SK-N-SH (cell line): ENCODE measurements at regions not wholly inside any gene's neighbourhood (a gene's known extent, or its start where the extent isn't known, plus 50 kb on each side); places are given as distances from the start of the nearest gene placed in this dataset.

Experiments
- CTCF ChIA-PET: fragments of 300-600, 350-600 bp; formaldehyde crosslinking; extraction: SDS; loops from one replicate; lab custom pipeline; 2021; lab: Yijun Ruan, JAX
- POLR2A ChIA-PET: fragments of 350-600 bp; sonication (Branson Sonifier 250); formaldehyde crosslinking; extraction: SDS; loops from one replicate; lab custom pipeline; 2020; ENCODE audit warnings: antibody characterized with exemption, inconsistent platforms; lab: Yijun Ruan, JAX
- DNase-seq: peaks from one replicate; pipeline ENCODE4 v3.0.0; 2012
- H2AFZ ChIP-seq: fragments of 200-600 bp; sonication (generic); 2 replicates; pipeline ENCODE4 v1.8.1; 2016; ENCODE audit warnings: antibody characterized with exemption, mild to moderate bottlenecking, low read depth
- H3F3A ChIP-seq: fragments of 200-600 bp; sonication (generic); replicated peaks from 2 replicates; pipeline ENCODE3; 2016; ENCODE audit warnings: antibody characterized with exemption, mild to moderate bottlenecking; ENCODE audit not compliant: insufficient read depth
- H3K27ac ChIP-seq, 2 experiments: fragments of 200-500 bp in 1 of 2; fragments of 200-600 bp in 1 of 2; sonication (Bioruptor generic) in 1 of 2; sonication (generic), shearing (Covaris generic) in 1 of 2; 2 replicates each; pipeline versions ENCODE4 v1.5.1 to v1.6.1; 2014 to 2016; ENCODE audit warnings: low read depth in 2 of 2, inconsistent platforms in 1 of 2, low read length in 1 of 2, mild to moderate bottlenecking in 1 of 2, mixed read lengths in 1 of 2
- H3K27me3 ChIP-seq: fragments of 200-600 bp; sonication (generic), shearing (Covaris generic); 2 replicates; pipeline ENCODE4 v1.6.1; 2016; ENCODE audit warnings: mixed run types; ENCODE audit not compliant: insufficient read depth
- H3K36me3 ChIP-seq, 2 experiments: fragments of 200-500 bp in 1 of 2; fragments of 200-600 bp in 1 of 2; sonication (Bioruptor generic) in 1 of 2; sonication (generic) in 1 of 2; replicated peaks in 1 of 2; 2 replicates each; pipeline versions ENCODE3 to v1.5.1; 2014 to 2016; ENCODE audit warnings: low read length in 1 of 2, mild to moderate bottlenecking in 1 of 2; ENCODE audit not compliant: insufficient read depth in 2 of 2, control insufficient read depth in 1 of 2
- H3K4me1 ChIP-seq, 2 experiments: fragments of 200-500 bp in 1 of 2; fragments of 200-600 bp in 1 of 2; sonication (Bioruptor generic) in 1 of 2; sonication (generic), shearing (Covaris generic) in 1 of 2; 2 replicates each; pipeline versions ENCODE4 v1.5.1 to v1.6.1; 2014 to 2016; ENCODE audit warnings: low read depth in 1 of 2, low read length in 1 of 2, mixed run types in 1 of 2; ENCODE audit not compliant: insufficient read depth in 2 of 2, control insufficient read depth in 1 of 2
- H3K4me2 ChIP-seq: fragments of 200-600 bp; sonication (generic), shearing (Covaris generic); 2 replicates; pipeline ENCODE4 v1.6.1; 2017; ENCODE audit warnings: mixed run types
- H3K4me3 ChIP-seq, 2 experiments: fragments of 200-500 bp in 1 of 2; fragments of 200-600 bp in 1 of 2; sonication (Bioruptor generic) in 1 of 2; sonication (generic), shearing (Covaris generic) in 1 of 2; 2 replicates each; pipeline versions ENCODE4 v1.5.1 to v1.8.1; 2014 to 2016; ENCODE audit warnings: low read depth in 2 of 2, inconsistent platforms in 1 of 2, low read length in 1 of 2, mild to moderate bottlenecking in 1 of 2, mixed read lengths in 1 of 2, moderate library complexity in 1 of 2
- H3K79me2 ChIP-seq: fragments of 200-600 bp; sonication (generic); 2 replicates; pipeline ENCODE4 v1.8.1; 2017; ENCODE audit warnings: mild to moderate bottlenecking; ENCODE audit not compliant: insufficient read depth
- H3K9ac ChIP-seq: fragments of 200-600 bp; sonication (generic); 2 replicates; pipeline ENCODE4 v1.6.1; 2017; ENCODE audit warnings: mixed run types
- H3K9me2 ChIP-seq: fragments of 200-600 bp; sonication (generic); 2 replicates; pipeline ENCODE4 v1.6.1; 2017; ENCODE audit warnings: mixed run types
- H3K9me3 ChIP-seq: fragments of 200-600 bp; sonication (generic); 2 replicates; pipeline ENCODE4 v1.6.1; 2017; ENCODE audit warnings: mixed run types, mild to moderate bottlenecking, moderate library complexity
- H4K20me1 ChIP-seq: fragments of 200-600 bp; sonication (generic); 2 replicates; pipeline ENCODE4 v1.6.1; 2017; ENCODE audit warnings: mild to moderate bottlenecking, mixed run types; ENCODE audit not compliant: insufficient read depth
- ELF1 ChIP-seq: IDR thresholded peaks from 2 replicates; pipeline ENCODE4 v1.4.0; 2012
- EP300 ChIP-seq, 2 experiments: IDR thresholded peaks; 2 replicates each; pipeline versions ENCODE4 v1.4.0 to v1.6.1; 2012; ENCODE audit warnings: borderline replicate concordance in 1 of 2, low read depth in 1 of 2, low read length in 1 of 2
- EZH2phosphoT487 ChIP-seq: fragments of 200-600 bp; sonication (generic); IDR thresholded peaks from 2 replicates; pipeline ENCODE4 v1.6.1; 2017; ENCODE audit warnings: low read depth, mixed run types, mild to moderate bottlenecking, antibody characterized with exemption, moderate library complexity, borderline replicate concordance
- FOXM1 ChIP-seq: IDR thresholded peaks from 2 replicates; pipeline ENCODE4 v1.4.0; 2012; ENCODE audit warnings: low read depth, mild to moderate bottlenecking
- GATA2 ChIP-seq: sonication (generic); formaldehyde crosslinking; IDR thresholded peaks from 2 replicates; pipeline ENCODE4 v1.5.0; 2020; ENCODE audit warnings: mild to moderate bottlenecking, missing genetic modification reagents
- MEF2A ChIP-seq: IDR thresholded peaks from 2 replicates; pipeline ENCODE4 v1.4.0; 2012; ENCODE audit warnings: low read depth, borderline replicate concordance
- NRF1 ChIP-seq: IDR thresholded peaks from 2 replicates; pipeline ENCODE4 v1.6.1; 2012; ENCODE audit warnings: low read depth, mild to moderate bottlenecking, low read length
- POLR2AphosphoS5 ChIP-seq: IDR thresholded peaks from 2 replicates; pipeline ENCODE4 v1.6.1; 2012; ENCODE audit warnings: low read depth, low read length
- RFX5 ChIP-seq: IDR thresholded peaks from 2 replicates; pipeline ENCODE4 v1.6.1; 2012; ENCODE audit warnings: mild to moderate bottlenecking, improper control_type of control experiment, low read length
- SMC3 ChIP-seq: IDR thresholded peaks from 2 replicates; pipeline ENCODE4 v1.6.1; 2012; ENCODE audit warnings: low read depth, low read length, improper control_type of control experiment
- TAF1 ChIP-seq: IDR thresholded peaks from 2 replicates; pipeline ENCODE4 v1.6.1; 2012; ENCODE audit warnings: low read depth, mild to moderate bottlenecking, low read length, moderate library complexity, borderline replicate concordance
- TCF12 ChIP-seq: IDR thresholded peaks from 2 replicates; pipeline ENCODE4 v1.4.0; 2012
- whole genome bisulfite sequencing: methylation state at CpG from one replicate; pipeline ENCODE4 v1.1.6; 2017; ENCODE audit warnings: low lambda C conversion rate; 5-methylcytosine and 5-hydroxymethylcytosine counted together
- TF ChIP-seq, protein P1 (sequence below): IDR thresholded peaks from 2 replicates; pipeline ENCODE4 v1.4.0; 2012; ENCODE audit warnings: low read depth, borderline replicate concordance
- TF ChIP-seq, protein P2 (sequence below): fragments of 150-350 bp; IDR thresholded peaks from 2 replicates; pipeline ENCODE4 v1.6.1; 2016; ENCODE audit warnings: mild to moderate bottlenecking, low read depth, low read length
- TF ChIP-seq, protein P3 (sequence below): IDR thresholded peaks from 2 replicates; pipeline ENCODE4 v1.4.0; 2012; ENCODE audit warnings: low read depth, borderline replicate concordance

DNA sequence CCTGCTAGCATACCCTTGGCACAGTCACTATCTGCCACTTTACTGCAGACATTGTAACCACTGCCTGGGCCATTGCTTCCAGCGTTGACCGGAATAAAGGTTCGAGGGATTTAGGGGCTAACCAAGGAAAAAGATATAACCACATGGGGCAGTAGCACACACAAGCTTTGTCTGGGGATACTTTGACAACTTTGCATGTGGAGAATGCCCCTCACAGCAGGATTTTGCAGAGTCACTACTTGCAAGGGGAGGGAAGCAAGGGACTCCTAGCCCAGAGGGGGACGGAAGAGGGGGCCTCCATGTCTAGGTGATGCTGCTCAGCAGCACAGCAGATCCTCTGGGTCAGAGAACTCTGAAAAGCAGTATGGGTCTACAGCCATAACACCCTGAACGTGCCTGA, 138.7 kb downstream of the SPP2 start:
- 94% methylated on average over 3 of the region's 5 CpGs for WGBS
- no peak overlapping the region for H3K27ac ChIP-seq
- ChIA-PET CTCF (interaction anchor here (1.1 to 1.3 kb wide), 2 partner anchors 69 to 99 kb away, joined by 3 to 6 read pairs; no protein-coding TSS in a partner anchor), POLR2A (no interaction called here)
- TF ChIP-seq EP300 (IDR thresholded peaks at IDR 0.05; ENCODE audit: borderline replicate concordance in 1 of 2, low read depth in 1 of 2, low read length in 1 of 2) = no peak
- TF ChIP-seq FOXM1 = no peak
- no peak for TF ChIP-seq NRF1
- TF ChIP-seq TCF12 = no peak
- H2AFZ ChIP-seq = no peak overlapping the region
- no peaks in the 10 kb centered on the region for H3K36me3 ChIP-seq
- H3F3A ChIP-seq = no peaks in the 10 kb centered on the region
- H3K4me3 ChIP-seq = no peak overlapping the region
- peaks cover 0 to 4% of the 10 kb centered on the region in 2 experiments; a peak in 1 of 4 replicates for H3K4me1 ChIP-seq
- H3K27me3 ChIP-seq = no peaks in the 10 kb centered on the region
- H3K9me3 ChIP-seq = no peaks in the 10 kb centered on the region
- H3K9ac ChIP-seq = no peak overlapping the region
- no peak overlapping the region for H3K4me2 ChIP-seq
- no peaks in the 10 kb centered on the region for H3K79me2 ChIP-seq
- H3K9me2 ChIP-seq = no peaks in the 10 kb centered on the region
- H4K20me1 ChIP-seq = no peaks in the 10 kb centered on the region
- DNase-seq = no peak

DNA sequence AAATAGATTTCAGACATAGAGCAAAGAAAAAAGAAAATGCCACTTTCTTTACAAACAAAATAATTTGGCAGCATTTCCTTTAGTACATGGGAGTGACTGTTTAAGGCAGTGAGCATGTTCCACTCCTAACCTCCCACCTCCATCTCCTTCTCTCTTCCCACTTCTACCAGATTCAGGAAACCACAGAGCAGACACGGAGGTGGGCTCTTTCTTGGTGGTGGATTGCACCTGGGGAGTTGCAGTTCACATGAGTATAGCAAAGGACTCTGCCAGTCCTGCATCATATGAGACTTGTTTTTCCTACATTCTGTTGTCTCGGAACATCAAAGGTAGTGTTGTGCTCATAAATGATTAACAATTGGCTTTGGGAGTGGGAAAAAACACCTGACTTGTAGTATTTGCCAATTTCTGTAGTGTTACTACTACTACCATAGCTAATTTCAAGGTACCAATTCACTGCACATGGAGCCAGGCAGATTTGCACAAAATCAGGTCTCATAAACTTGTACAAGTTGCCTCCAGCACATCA, 137.2 kb downstream of the SPP2 start:
- Histone ChIP-seq H3K9ac (no peak overlapping the region), H3K4me3 (no peak overlapping the region), H3K27ac (no peak overlapping the region), H3F3A (no peaks in the 10 kb centered on the region), H3K9me3 (no peaks in the 10 kb centered on the region), H3K36me3 (no peaks in the 10 kb centered on the region), H3K4me2 (no peak overlapping the region), H2AFZ (no peak overlapping the region), H3K4me1 (peaks cover 0 to 4% of the 10 kb centered on the region in 2 experiments; a peak in 1 of 4 replicates), H3K79me2 (no peaks in the 10 kb centered on the region), H4K20me1 (no peaks in the 10 kb centered on the region), H3K27me3 (no peaks in the 10 kb centered on the region), H3K9me2 (no peaks in the 10 kb centered on the region)
- ChIA-PET POLR2A (no interaction called here), CTCF (no interaction called here)
- WGBS = 83% methylated on average over 2 of the region's 2 CpGs
- DNase-seq = no peak
- TF ChIP-seq, protein P1, sequence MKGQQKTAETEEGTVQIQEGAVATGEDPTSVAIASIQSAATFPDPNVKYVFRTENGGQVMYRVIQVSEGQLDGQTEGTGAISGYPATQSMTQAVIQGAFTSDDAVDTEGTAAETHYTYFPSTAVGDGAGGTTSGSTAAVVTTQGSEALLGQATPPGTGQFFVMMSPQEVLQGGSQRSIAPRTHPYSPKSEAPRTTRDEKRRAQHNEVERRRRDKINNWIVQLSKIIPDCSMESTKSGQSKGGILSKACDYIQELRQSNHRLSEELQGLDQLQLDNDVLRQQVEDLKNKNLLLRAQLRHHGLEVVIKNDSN = no peak
- TF ChIP-seq MEF2A = no peak
- no peak for TF ChIP-seq NRF1
- TF ChIP-seq RFX5 = no peak
- TF ChIP-seq, protein P2, sequence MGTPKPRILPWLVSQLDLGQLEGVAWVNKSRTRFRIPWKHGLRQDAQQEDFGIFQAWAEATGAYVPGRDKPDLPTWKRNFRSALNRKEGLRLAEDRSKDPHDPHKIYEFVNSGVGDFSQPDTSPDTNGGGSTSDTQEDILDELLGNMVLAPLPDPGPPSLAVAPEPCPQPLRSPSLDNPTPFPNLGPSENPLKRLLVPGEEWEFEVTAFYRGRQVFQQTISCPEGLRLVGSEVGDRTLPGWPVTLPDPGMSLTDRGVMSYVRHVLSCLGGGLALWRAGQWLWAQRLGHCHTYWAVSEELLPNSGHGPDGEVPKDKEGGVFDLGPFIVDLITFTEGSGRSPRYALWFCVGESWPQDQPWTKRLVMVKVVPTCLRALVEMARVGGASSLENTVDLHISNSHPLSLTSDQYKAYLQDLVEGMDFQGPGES = no peak
- TF ChIP-seq, protein P3, sequence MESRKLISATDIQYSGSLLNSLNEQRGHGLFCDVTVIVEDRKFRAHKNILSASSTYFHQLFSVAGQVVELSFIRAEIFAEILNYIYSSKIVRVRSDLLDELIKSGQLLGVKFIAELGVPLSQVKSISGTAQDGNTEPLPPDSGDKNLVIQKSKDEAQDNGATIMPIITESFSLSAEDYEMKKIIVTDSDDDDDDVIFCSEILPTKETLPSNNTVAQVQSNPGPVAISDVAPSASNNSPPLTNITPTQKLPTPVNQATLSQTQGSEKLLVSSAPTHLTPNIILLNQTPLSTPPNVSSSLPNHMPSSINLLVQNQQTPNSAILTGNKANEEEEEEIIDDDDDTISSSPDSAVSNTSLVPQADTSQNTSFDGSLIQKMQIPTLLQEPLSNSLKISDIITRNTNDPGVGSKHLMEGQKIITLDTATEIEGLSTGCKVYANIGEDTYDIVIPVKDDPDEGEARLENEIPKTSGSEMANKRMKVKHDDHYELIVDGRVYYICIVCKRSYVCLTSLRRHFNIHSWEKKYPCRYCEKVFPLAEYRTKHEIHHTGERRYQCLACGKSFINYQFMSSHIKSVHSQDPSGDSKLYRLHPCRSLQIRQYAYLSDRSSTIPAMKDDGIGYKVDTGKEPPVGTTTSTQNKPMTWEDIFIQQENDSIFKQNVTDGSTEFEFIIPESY = no peak
- no peak for TF ChIP-seq EZH2phosphoT487
- no peak for TF ChIP-seq ELF1
- TF ChIP-seq GATA2 (CRISPR knock-in tag) = no peak
- TF ChIP-seq FOXM1 = no peak
- TF ChIP-seq POLR2AphosphoS5 = no peak
- TF ChIP-seq TAF1 = no peak
- no peak for TF ChIP-seq SMC3
